Testis (tissue), 2 donors: ENCODE measurements at regions not wholly inside any gene's neighbourhood (a gene's known extent, or its start where the extent isn't known, plus 50 kb on each side); places are given as distances from the start of the nearest gene placed in this dataset.

Experiments used
- CTCF ChIP-seq, 3 experiments: fragments of 450-650 bp in 2 of 3; fragments of 200-600 bp in 1 of 3; sonication (generic) in 1 of 3; IDR thresholded peaks; one replicate each; pipeline ENCODE4 v1.5.1; 2016 to 2019; ENCODE audit warnings: antibody characterized with exemption in 3 of 3, mild to moderate bottlenecking in 2 of 3, moderate library complexity in 1 of 3
- POLR2A ChIP-seq: fragments of 450-650 bp; IDR thresholded peaks from one replicate; pipeline ENCODE4 v1.6.1; 2017; ENCODE audit warnings: antibody characterized with exemption, mild to moderate bottlenecking, moderate library complexity

- no peak for TF ChIP-seq CTCF (IDR thresholded peaks at IDR 0.05)
- TF ChIP-seq POLR2A: no peak
Measured at GRCh38 chr22:27250418-27250817, 551.1 kb downstream of the MN1 start.
